ENCODE measurements at regions not wholly inside any gene's neighbourhood (a gene's known extent, or its start where the extent isn't known, plus 50 kb on each side); places are given as distances from the start of the nearest gene placed in this dataset.

DNA sequence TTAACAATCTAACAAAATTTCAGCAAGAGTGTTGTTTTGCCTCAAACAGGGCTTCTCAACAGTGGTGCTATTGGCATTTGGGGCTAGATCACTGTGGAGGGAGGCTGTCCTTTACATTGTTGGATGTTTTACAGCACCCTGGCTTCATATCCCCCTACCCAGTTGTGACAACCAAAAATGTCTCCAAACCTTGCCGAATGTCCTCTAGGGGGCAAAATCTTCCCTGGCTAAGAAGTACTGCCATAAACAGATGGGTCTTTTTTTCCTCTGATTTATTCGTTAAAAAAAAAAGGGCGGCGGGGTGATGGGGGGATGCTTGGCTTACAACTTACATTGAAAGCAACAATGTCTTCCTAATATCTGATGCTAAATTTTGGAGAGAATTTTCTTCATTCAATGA is 207.6 kb upstream of the CCDC150 start:
- TF ChIP-seq EZH2 (IDR thresholded peaks at IDR 0.05; ENCODE audit: low read depth, unreplicated experiment) (no peak), STAT1 (IDR thresholded peaks at IDR 0.05; ENCODE audit: unreplicated experiment) (no peak)
- TF ChIP-seq, protein P1, sequence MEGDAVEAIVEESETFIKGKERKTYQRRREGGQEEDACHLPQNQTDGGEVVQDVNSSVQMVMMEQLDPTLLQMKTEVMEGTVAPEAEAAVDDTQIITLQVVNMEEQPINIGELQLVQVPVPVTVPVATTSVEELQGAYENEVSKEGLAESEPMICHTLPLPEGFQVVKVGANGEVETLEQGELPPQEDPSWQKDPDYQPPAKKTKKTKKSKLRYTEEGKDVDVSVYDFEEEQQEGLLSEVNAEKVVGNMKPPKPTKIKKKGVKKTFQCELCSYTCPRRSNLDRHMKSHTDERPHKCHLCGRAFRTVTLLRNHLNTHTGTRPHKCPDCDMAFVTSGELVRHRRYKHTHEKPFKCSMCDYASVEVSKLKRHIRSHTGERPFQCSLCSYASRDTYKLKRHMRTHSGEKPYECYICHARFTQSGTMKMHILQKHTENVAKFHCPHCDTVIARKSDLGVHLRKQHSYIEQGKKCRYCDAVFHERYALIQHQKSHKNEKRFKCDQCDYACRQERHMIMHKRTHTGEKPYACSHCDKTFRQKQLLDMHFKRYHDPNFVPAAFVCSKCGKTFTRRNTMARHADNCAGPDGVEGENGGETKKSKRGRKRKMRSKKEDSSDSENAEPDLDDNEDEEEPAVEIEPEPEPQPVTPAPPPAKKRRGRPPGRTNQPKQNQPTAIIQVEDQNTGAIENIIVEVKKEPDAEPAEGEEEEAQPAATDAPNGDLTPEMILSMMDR (conservative IDR thresholded peaks at IDR 0.05; ENCODE audit: low read depth in 2 of 2), result peak; percentile 75 to 77

DNA sequence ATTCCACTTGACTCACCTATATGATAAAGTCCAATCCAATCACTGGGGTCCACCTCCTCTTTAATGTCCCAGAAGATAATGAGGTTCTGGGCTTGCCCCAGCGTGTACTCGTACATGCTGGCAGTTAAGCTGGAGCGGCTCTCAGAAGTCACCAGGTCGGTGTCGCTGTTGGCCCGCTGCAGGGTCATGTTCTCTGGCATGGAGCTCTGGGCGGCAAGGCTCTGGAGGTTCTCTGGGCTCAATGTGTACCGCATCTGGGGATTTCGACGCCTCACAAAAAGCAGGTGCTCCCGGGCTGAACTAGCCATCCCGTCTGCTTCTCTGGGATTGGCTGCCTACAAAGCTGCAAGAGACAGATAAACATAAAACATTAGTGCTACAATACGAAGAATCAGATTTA is 206.4 kb upstream of the CCDC150 start:
- H3K9me2 ChIP-seq (ENCODE audit: insufficient read depth), result no peaks in the 10 kb centered on the region
- no peaks in the 10 kb centered on the region for H3K27me3 Mint-ChIP-seq (ENCODE audit: insufficient read depth, low read depth, poor library complexity)
- no peak overlapping the region for H3K27ac Mint-ChIP-seq
- H3K9me3 Mint-ChIP-seq, result no peaks in the 10 kb centered on the region
- H4K20me1 ChIP-seq (replicated peaks; ENCODE audit: insufficient read depth), result no peaks in the 10 kb centered on the region
- H3K4me3 Mint-ChIP-seq, result no peak overlapping the region
- H3K27ac ChIP-seq (ENCODE audit: low read depth), result no peak overlapping the region
- H3K36me3 ChIP-seq (ENCODE audit: insufficient read depth), result no peaks in the 10 kb centered on the region
- H3K79me2 ChIP-seq (replicated peaks; ENCODE audit: insufficient read depth), result no peaks in the 10 kb centered on the region
- no peaks in the 10 kb centered on the region for H3K27me3 ChIP-seq (ENCODE audit: insufficient read depth)
- H3K4me3 ChIP-seq, result no peak overlapping the region
- no peaks in the 10 kb centered on the region for H3K36me3 Mint-ChIP-seq (ENCODE audit: low read depth)
- no peak overlapping the region for H2AFZ ChIP-seq
- TF ChIP-seq, protein P2, sequence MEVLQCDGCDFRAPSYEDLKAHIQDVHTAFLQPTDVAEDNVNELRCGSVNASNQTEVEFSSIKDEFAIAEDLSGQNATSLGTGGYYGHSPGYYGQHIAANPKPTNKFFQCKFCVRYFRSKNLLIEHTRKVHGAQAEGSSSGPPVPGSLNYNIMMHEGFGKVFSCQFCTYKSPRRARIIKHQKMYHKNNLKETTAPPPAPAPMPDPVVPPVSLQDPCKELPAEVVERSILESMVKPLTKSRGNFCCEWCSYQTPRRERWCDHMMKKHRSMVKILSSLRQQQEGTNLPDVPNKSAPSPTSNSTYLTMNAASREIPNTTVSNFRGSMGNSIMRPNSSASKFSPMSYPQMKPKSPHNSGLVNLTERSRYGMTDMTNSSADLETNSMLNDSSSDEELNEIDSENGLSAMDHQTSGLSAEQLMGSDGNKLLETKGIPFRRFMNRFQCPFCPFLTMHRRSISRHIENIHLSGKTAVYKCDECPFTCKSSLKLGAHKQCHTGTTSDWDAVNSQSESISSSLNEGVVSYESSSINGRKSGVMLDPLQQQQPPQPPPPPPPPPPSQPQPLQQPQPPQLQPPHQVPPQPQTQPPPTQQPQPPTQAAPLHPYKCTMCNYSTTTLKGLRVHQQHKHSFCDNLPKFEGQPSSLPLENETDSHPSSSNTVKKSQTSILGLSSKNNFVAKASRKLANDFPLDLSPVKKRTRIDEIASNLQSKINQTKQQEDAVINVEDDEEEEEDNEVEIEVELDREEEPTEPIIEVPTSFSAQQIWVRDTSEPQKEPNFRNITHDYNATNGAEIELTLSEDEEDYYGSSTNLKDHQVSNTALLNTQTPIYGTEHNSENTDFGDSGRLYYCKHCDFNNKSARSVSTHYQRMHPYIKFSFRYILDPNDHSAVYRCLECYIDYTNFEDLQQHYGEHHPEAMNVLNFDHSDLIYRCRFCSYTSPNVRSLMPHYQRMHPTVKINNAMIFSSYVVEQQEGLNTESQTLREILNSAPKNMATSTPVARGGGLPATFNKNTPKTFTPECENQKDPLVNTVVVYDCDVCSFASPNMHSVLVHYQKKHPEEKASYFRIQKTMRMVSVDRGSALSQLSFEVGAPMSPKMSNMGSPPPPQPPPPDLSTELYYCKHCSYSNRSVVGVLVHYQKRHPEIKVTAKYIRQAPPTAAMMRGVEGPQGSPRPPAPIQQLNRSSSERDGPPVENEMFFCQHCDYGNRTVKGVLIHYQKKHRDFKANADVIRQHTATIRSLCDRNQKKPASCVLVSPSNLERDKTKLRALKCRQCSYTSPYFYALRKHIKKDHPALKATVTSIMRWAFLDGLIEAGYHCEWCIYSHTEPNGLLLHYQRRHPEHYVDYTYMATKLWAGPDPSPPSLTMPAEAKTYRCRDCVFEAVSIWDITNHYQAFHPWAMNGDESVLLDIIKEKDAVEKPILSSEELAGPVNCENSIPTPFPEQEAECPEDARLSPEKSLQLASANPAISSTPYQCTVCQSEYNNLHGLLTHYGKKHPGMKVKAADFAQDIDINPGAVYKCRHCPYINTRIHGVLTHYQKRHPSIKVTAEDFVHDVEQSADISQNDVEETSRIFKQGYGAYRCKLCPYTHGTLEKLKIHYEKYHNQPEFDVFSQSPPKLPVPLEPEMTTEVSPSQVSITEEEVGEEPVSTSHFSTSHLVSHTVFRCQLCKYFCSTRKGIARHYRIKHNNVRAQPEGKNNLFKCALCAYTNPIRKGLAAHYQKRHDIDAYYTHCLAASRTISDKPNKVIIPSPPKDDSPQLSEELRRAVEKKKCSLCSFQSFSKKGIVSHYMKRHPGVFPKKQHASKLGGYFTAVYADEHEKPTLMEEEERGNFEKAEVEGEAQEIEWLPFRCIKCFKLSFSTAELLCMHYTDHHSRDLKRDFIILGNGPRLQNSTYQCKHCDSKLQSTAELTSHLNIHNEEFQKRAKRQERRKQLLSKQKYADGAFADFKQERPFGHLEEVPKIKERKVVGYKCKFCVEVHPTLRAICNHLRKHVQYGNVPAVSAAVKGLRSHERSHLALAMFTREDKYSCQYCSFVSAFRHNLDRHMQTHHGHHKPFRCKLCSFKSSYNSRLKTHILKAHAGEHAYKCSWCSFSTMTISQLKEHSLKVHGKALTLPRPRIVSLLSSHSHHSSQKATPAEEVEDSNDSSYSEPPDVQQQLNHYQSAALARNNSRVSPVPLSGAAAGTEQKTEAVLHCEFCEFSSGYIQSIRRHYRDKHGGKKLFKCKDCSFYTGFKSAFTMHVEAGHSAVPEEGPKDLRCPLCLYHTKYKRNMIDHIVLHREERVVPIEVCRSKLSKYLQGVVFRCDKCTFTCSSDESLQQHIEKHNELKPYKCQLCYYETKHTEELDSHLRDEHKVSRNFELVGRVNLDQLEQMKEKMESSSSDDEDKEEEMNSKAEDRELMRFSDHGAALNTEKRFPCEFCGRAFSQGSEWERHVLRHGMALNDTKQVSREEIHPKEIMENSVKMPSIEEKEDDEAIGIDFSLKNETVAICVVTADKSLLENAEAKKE (CRISPR knock-in tag; IDR thresholded peaks at IDR 0.05), result no peak
- no peak for ATAC-seq
- no peak for DNase-seq (ENCODE audit: low spot score)
- H3K4me1 ChIP-seq (ENCODE audit: insufficient read depth), result no peaks in the 10 kb centered on the region
- no peak overlapping the region for H3K4me2 ChIP-seq
- no peaks in the 10 kb centered on the region for H3F3A ChIP-seq (replicated peaks; ENCODE audit: low read depth)
- no peaks in the 10 kb centered on the region for H3K4me1 Mint-ChIP-seq

More for the DNA sequence above, 207.6 kb upstream of the CCDC150 start:
- H3K4me3 Mint-ChIP-seq, result no peak overlapping the region
- H3K27ac Mint-ChIP-seq, result no peak overlapping the region
- Histone ChIP-seq H3K27ac (ENCODE audit: low read depth) (no peak overlapping the region), H2AFZ (no peak overlapping the region), H3K4me3 (no peak overlapping the region), H3K27me3 (ENCODE audit: insufficient read depth) (no peaks in the 10 kb centered on the region), H3K4me1 (ENCODE audit: insufficient read depth) (0 out of 2 replicates have a peak, but pooled peaks cover 5% of the 10 kb centered on the region), H3K36me3 (ENCODE audit: insufficient read depth) (no peaks in the 10 kb centered on the region), H3K9me2 (ENCODE audit: insufficient read depth) (no peaks in the 10 kb centered on the region), H3K79me2 (replicated peaks; ENCODE audit: insufficient read depth) (no peaks in the 10 kb centered on the region), H4K20me1 (replicated peaks; ENCODE audit: insufficient read depth) (no peaks in the 10 kb centered on the region), H3F3A (replicated peaks; ENCODE audit: low read depth) (no peaks in the 10 kb centered on the region), H3K4me2 (no peak overlapping the region)
- no peaks in the 10 kb centered on the region for H3K9me3 Mint-ChIP-seq
- H3K27me3 Mint-ChIP-seq (ENCODE audit: insufficient read depth, low read depth, poor library complexity), result no peaks in the 10 kb centered on the region
- DNase-seq (ENCODE audit: low spot score) (peak; percentile 85), ATAC-seq (peak; percentile 96)
- no peaks in the 10 kb centered on the region for H3K4me1 Mint-ChIP-seq
- no peaks in the 10 kb centered on the region for H3K36me3 Mint-ChIP-seq (ENCODE audit: low read depth)

All from GM23338 (cell line).